ENCODE measurements at regions not wholly inside any gene's neighbourhood (a gene's known extent, or its start where the extent isn't known, plus 50 kb on each side); places are given as distances from the start of the nearest gene placed in this dataset.

DNA sequence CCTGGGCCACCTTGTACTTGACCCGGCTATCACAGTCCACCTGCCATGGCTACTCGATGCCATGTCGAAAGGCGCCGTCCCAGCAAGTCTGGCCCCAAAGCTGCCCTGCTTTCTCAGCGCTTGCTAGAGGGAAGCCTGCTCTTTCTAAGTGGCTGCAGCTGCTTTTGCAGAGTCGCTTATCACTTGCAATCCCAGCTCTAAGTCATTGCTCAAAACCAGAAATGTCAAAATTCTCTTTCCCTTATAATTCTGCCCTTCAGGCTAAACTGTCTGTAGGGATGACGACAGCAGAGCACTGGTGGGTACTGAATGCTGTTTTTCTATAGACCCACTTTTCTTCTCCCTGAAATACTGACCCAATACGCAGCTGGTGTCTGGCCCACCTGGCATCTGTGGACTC, 184.2 kb downstream of the ENGASE start:
- Histone ChIP-seq H2AFZ (ENCODE audit: low read depth, low read length, severe bottlenecking) (no peak overlapping the region), H3K9ac (ENCODE audit: low read length) (no peak overlapping the region), H3K27me3 (ENCODE audit: low read length) (no peaks in the 10 kb centered on the region), H3K4me3 (ENCODE audit: insufficient read depth, low read length, poor library complexity, severe bottlenecking) (no peak overlapping the region), H3K9me2 (replicated peaks; ENCODE audit: insufficient read depth, low read length) (no peaks in the 10 kb centered on the region), H3F3A (ENCODE audit: insufficient read depth) (no peaks in the 10 kb centered on the region), H3K4me2 (ENCODE audit: low read depth, low read length, poor library complexity, severe bottlenecking) (no peak overlapping the region), H3K36me3 (ENCODE audit: low read length) (no peaks in the 10 kb centered on the region), H3K79me2 (ENCODE audit: insufficient read depth, low read length) (no peaks in the 10 kb centered on the region), H3K9me3 (ENCODE audit: insufficient read depth, low read length) (no peaks in the 10 kb centered on the region), H3K27ac (ENCODE audit: low read depth, low read length) (no peak overlapping the region), H4K20me1 (ENCODE audit: low read depth, low read length) (no peaks in the 10 kb centered on the region)
- no peak for TF ChIP-seq EZH2phosphoT487 (conservative IDR thresholded peaks at IDR 0.05; ENCODE audit: low read length)
- TF ChIP-seq, protein P1, sequence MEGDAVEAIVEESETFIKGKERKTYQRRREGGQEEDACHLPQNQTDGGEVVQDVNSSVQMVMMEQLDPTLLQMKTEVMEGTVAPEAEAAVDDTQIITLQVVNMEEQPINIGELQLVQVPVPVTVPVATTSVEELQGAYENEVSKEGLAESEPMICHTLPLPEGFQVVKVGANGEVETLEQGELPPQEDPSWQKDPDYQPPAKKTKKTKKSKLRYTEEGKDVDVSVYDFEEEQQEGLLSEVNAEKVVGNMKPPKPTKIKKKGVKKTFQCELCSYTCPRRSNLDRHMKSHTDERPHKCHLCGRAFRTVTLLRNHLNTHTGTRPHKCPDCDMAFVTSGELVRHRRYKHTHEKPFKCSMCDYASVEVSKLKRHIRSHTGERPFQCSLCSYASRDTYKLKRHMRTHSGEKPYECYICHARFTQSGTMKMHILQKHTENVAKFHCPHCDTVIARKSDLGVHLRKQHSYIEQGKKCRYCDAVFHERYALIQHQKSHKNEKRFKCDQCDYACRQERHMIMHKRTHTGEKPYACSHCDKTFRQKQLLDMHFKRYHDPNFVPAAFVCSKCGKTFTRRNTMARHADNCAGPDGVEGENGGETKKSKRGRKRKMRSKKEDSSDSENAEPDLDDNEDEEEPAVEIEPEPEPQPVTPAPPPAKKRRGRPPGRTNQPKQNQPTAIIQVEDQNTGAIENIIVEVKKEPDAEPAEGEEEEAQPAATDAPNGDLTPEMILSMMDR (IDR thresholded peaks at IDR 0.05; ENCODE audit: insufficient read depth, low read length, poor library complexity, severe bottlenecking), result no peak

GRCh38 chr17:79258041-79258440, 183.4 kb downstream of the ENGASE start:
- no peaks in the 10 kb centered on the region for H3K9me2 ChIP-seq (replicated peaks; ENCODE audit: insufficient read depth, low read length)
- TF ChIP-seq, protein P1 (IDR thresholded peaks at IDR 0.05; ENCODE audit: insufficient read depth, low read length, poor library complexity, severe bottlenecking), result no peak
- TF ChIP-seq EZH2phosphoT487 (conservative IDR thresholded peaks at IDR 0.05; ENCODE audit: low read length), result no peak
- no peak overlapping the region for H2AFZ ChIP-seq (ENCODE audit: low read depth, low read length, severe bottlenecking)
- H3K9me3 ChIP-seq (ENCODE audit: insufficient read depth, low read length), result no peaks in the 10 kb centered on the region
- H3K27me3 ChIP-seq (ENCODE audit: low read length), result no peaks in the 10 kb centered on the region
- H3K4me3 ChIP-seq (ENCODE audit: insufficient read depth, low read length, poor library complexity, severe bottlenecking), result no peak overlapping the region
- H3K9ac ChIP-seq (ENCODE audit: low read length), result no peak overlapping the region
- H3K36me3 ChIP-seq (ENCODE audit: low read length), result no peaks in the 10 kb centered on the region
- H3K27ac ChIP-seq (ENCODE audit: low read depth, low read length), result no peak overlapping the region
- no peaks in the 10 kb centered on the region for H3F3A ChIP-seq (ENCODE audit: insufficient read depth)
- H3K4me2 ChIP-seq (ENCODE audit: low read depth, low read length, poor library complexity, severe bottlenecking), result no peak overlapping the region
- H4K20me1 ChIP-seq (ENCODE audit: low read depth, low read length), result no peaks in the 10 kb centered on the region
- H3K79me2 ChIP-seq (ENCODE audit: insufficient read depth, low read length), result no peaks in the 10 kb centered on the region

DNA sequence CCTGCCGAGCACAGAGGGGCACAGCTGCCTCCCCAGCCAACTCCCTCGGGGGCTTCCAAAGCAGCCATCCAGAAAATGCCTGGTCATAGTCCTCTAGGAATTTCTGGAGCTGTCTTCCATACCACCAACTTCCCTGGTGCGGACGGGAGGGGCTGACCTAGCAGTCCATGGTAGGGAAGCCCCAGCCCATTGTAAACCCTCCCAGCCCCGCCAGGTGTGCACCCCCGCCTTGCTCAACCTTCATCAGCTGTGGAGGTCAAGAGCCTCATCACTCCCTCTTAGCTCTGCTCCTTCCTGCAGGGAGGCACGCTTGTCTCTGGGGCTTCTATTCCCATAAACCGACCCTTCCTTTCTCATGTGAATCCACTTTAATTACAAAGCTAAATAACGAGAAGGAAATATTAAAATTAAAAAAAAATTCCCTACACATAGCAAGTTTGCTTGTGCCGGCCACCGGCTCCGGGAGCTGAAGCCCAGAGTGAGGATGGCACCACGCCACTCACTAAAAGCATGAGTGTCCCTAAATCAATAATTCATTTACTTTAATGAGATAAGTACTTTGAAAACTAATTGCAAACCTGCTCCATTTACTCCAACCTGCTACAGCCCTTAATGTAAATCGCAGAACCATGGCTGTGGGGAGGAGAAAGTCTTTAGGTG, 181.4 kb downstream of the ENGASE start:
- Histone ChIP-seq H3K27me3 (ENCODE audit: low read length) (no peaks in the 10 kb centered on the region), H2AFZ (ENCODE audit: low read depth, low read length, severe bottlenecking) (no peak overlapping the region), H4K20me1 (ENCODE audit: low read depth, low read length) (no peaks in the 10 kb centered on the region), H3K36me3 (ENCODE audit: low read length) (no peaks in the 10 kb centered on the region), H3K9me2 (replicated peaks; ENCODE audit: insufficient read depth, low read length) (no peaks in the 10 kb centered on the region), H3K9me3 (ENCODE audit: insufficient read depth, low read length) (no peaks in the 10 kb centered on the region), H3K4me2 (ENCODE audit: low read depth, low read length, poor library complexity, severe bottlenecking) (no peak overlapping the region), H3K4me3 (ENCODE audit: insufficient read depth, low read length, poor library complexity, severe bottlenecking) (no peak overlapping the region), H3K79me2 (ENCODE audit: insufficient read depth, low read length) (no peaks in the 10 kb centered on the region), H3K9ac (ENCODE audit: low read length) (no peak overlapping the region), H3K27ac (ENCODE audit: low read depth, low read length) (no peak overlapping the region), H3F3A (ENCODE audit: insufficient read depth) (no peaks in the 10 kb centered on the region)
- TF ChIP-seq, protein P1 (IDR thresholded peaks at IDR 0.05; ENCODE audit: insufficient read depth, low read length, poor library complexity, severe bottlenecking), result no peak
- TF ChIP-seq EZH2phosphoT487 (conservative IDR thresholded peaks at IDR 0.05; ENCODE audit: low read length), result no peak

Data from SU-DHL-6 (cell line).